ENCODE measurements at regions not wholly inside any gene's neighbourhood (a gene's known extent, or its start where the extent isn't known, plus 50 kb on each side); places are given as distances from the start of the nearest gene placed in this dataset.

DNA sequence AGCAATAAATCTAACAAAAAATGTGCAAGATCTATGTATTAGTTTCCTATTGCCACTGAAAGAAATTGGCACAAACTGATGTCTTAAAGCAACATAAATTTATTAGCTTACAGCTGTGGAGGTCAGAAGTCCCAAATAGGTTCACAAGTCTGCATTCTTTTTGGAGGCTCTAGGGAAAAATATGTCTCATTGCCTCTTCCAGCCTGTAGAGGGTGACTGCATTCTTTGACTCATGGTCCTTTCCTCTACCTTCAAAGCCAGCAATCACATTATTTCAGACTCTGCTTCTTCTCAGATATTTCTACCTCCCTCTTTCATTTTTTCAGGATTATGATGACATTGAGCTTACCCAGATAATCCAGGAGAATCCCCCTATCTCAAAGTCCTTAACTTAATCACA is 1531.1 kb downstream of the KHDRBS2 start:
- TF ChIP-seq POLR2AphosphoS5 (IDR thresholded peaks at IDR 0.05; ENCODE audit: low read depth, low read length) (no peak), CTCF (IDR thresholded peaks at IDR 0.05) (no peak), SIN3A (IDR thresholded peaks at IDR 0.05; ENCODE audit: borderline replicate concordance, insufficient read depth, low read depth, low read length) (no peak), REST (IDR thresholded peaks at IDR 0.05; ENCODE audit: insufficient read depth in 1 of 2, low read depth in 2 of 2, low read length in 1 of 2) (no peak), TCF7L2 (IDR thresholded peaks at IDR 0.05; ENCODE audit: low read depth, low read length) (no peak)
